ENCODE measurements at regions not wholly inside any gene's neighbourhood (a gene's known extent, or its start where the extent isn't known, plus 50 kb on each side); places are given as distances from the start of the nearest gene placed in this dataset.

DNA sequence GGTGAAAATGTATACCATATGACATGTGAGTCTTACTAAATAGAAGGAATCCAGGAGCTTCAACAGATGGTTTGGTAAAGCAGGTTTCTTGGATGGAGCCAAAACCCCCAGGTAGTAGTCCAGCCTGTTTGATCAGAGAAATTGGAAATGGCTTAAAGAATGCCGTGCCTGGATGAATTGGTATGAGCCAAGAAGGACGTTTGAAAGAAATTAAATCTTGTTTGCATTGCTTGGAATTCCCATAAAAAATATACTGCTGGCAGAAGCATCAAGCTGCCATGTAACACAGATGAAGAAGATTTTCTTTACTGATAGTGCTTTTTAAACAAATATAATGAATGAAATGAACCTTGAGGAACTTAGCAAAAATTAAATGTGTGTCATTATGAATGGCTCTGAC is 176.3 kb downstream of the NPR3 start:
- TF ChIP-seq, protein P1, sequence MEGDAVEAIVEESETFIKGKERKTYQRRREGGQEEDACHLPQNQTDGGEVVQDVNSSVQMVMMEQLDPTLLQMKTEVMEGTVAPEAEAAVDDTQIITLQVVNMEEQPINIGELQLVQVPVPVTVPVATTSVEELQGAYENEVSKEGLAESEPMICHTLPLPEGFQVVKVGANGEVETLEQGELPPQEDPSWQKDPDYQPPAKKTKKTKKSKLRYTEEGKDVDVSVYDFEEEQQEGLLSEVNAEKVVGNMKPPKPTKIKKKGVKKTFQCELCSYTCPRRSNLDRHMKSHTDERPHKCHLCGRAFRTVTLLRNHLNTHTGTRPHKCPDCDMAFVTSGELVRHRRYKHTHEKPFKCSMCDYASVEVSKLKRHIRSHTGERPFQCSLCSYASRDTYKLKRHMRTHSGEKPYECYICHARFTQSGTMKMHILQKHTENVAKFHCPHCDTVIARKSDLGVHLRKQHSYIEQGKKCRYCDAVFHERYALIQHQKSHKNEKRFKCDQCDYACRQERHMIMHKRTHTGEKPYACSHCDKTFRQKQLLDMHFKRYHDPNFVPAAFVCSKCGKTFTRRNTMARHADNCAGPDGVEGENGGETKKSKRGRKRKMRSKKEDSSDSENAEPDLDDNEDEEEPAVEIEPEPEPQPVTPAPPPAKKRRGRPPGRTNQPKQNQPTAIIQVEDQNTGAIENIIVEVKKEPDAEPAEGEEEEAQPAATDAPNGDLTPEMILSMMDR (IDR thresholded peaks at IDR 0.05): no peak
- peak; percentile 84 for TF ChIP-seq POLR2AphosphoS5 (IDR thresholded peaks at IDR 0.05)
- TF ChIP-seq POLR2A (IDR thresholded peaks at IDR 0.05): no peak
